ENCODE measurements at regions not wholly inside any gene's neighbourhood (a gene's known extent, or its start where the extent isn't known, plus 50 kb on each side); places are given as distances from the start of the nearest gene placed in this dataset.

DNA sequence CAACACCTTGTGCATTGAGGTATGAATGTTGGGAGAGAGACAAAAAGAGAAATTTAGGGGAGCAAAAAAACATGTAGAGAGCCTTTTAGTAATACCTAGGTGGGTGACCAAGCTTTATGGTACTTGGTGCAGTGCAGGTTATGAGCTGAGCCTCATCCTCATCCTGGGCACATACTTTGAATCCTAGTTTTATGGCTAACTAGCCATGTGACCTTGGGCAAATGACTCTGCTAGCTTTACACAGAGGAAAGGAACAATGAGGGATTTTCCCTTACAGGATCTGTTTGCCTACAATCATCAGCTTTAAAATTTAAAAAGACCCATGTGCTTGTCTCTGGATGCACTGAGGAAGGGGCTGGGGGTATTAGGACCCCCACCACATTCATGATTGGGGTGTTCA lies 187.8 kb upstream of the ISX start:
- H3K9me3 ChIP-seq, result no peaks in the 10 kb centered on the region
- no peaks in the 10 kb centered on the region for H3K27me3 ChIP-seq
- DNase-seq, result no peak
- H3K36me3 ChIP-seq (replicated peaks in 1 of 2; ENCODE audit: insufficient read depth in 1 of 2, low read depth in 2 of 2), result no peaks in the 10 kb centered on the region
- no peak overlapping the region for H3K4me3 ChIP-seq
- intact Hi-C loops (cut with DNase I), result no loop called here
- H3K4me1 ChIP-seq, result no peaks in the 10 kb centered on the region
- no peak overlapping the region for H3K27ac ChIP-seq
- no peak for ATAC-seq
- no peak for TF ChIP-seq POLR2A (IDR thresholded peaks at IDR 0.05)
- no peak for TF ChIP-seq CTCF (IDR thresholded peaks at IDR 0.05)

DNA sequence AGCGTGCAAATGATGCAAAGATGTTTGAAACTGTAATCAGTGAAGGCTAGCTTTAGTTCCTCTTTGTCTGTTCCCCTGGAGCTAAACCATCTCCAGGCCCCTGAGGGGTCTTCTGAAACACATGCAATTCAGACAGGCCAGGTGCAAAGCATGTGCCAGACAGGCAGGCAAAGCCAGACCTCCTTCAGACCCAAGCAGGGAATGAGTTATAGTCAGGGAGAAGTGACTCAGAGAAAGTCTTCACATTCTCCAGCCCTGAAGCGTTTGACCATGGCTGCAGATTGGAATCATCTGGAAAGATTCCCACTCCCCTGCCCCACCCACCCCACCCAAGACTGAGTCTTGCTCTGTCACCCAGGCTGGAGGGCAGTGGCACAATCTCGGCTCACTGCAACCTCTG lies 187.0 kb upstream of the ISX start:
- no peak for DNase-seq
- ATAC-seq, result no peak
- no peak overlapping the region for H3K4me3 ChIP-seq
- WGBS, 2 donors, result 71 to 73% methylated on average over 2 to 3 of the region's 3 CpGs
- no peaks in the 10 kb centered on the region for H3K4me1 ChIP-seq
- no peaks in the 10 kb centered on the region for H3K9me3 ChIP-seq
- no peaks in the 10 kb centered on the region for H3K27me3 ChIP-seq
- no peaks in the 10 kb centered on the region for H3K36me3 ChIP-seq (replicated peaks in 1 of 2; ENCODE audit: insufficient read depth in 1 of 2, low read depth in 2 of 2)
- TF ChIP-seq CTCF (IDR thresholded peaks at IDR 0.05) (no peak), POLR2A (IDR thresholded peaks at IDR 0.05) (no peak)
- intact Hi-C loops (cut with DNase I), result no loop called here
- H3K27ac ChIP-seq, result no peak overlapping the region

DNA sequence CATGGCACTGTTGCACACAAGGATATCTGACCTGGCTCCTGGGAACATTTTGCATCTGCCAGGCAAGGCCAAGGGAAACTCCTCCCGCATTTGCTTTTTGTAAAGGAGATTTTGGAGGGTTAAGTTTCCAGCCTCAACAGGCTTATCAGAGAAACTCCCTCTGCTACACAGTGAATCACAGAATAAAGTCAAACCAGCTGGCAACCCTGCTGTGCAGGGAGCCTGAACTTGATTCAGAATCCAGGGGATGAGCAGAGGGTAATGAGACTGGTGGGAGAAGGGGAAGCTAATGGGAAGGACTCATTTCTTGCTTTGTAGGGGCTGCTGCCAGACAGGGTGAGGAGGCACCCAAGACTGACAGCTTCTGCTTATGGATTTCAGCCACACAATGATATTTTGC lies 185.3 kb upstream of the ISX start:
- Histone ChIP-seq H3K4me1 (no peaks in the 10 kb centered on the region), H3K27me3 (no peaks in the 10 kb centered on the region), H3K27ac (no peak overlapping the region), H3K9me3 (no peaks in the 10 kb centered on the region), H3K36me3 (replicated peaks in 1 of 2; ENCODE audit: insufficient read depth in 1 of 2, low read depth in 2 of 2) (no peaks in the 10 kb centered on the region), H3K4me3 (no peak overlapping the region)
- ATAC-seq (no peak), DNase-seq (no peak)
- 50 to 82% methylated on average over 1 of the region's 1 CpG for WGBS, 2 donors
- intact Hi-C loops (cut with DNase I), result no loop called here
- TF ChIP-seq POLR2A (IDR thresholded peaks at IDR 0.05) (no peak), CTCF (IDR thresholded peaks at IDR 0.05) (no peak)

- 66 to 78% methylated on average over 2 of the region's 2 CpGs for WGBS, 2 donors
- TF ChIP-seq CTCF (IDR thresholded peaks at IDR 0.05) (no peak), POLR2A (IDR thresholded peaks at IDR 0.05) (no peak)
- Histone ChIP-seq H3K9me3 (no peaks in the 10 kb centered on the region), H3K27ac (no peak overlapping the region), H3K27me3 (no peaks in the 10 kb centered on the region), H3K4me3 (no peak overlapping the region), H3K4me1 (no peaks in the 10 kb centered on the region), H3K36me3 (replicated peaks in 1 of 2; ENCODE audit: insufficient read depth in 1 of 2, low read depth in 2 of 2) (no peaks in the 10 kb centered on the region)
- DNase-seq, result no peak
- intact Hi-C loops (cut with DNase I), result no loop called here
- no peak for ATAC-seq
Observed at GRCh38 chr22:34881453-34881852, 184.5 kb upstream of the ISX start.

DNA sequence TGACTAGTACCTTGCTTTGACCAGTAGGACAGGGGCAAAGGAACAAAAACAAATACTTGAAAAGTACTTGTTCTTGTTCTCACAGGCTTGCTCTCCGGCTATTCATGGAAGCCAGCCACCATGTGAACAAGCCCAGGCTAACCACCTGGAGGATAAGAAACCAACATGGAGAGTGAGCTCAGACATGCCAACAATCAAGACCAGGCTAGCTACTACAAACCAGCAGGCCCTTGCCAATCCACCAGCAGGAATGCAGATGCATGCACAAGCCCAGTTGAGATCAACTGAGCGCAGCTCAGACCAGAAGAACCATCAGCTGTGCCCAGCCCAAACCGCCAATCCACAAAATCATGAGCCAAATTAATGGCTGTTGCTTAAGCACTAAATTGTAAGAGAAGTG lies 180.1 kb upstream of the ISX start:
- Histone ChIP-seq H3K27me3 (no peaks in the 10 kb centered on the region), H3K9me3 (peaks cover 0 to 9% (median 0%) of the 10 kb centered on the region in 3 donors), H3K27ac (no peak overlapping the region), H3K36me3 (replicated peaks in 1 of 2; ENCODE audit: insufficient read depth in 1 of 2, low read depth in 2 of 2) (no peaks in the 10 kb centered on the region), H3K4me3 (no peak overlapping the region), H3K4me1 (no peaks in the 10 kb centered on the region)
- TF ChIP-seq POLR2A (IDR thresholded peaks at IDR 0.05) (no peak), CTCF (IDR thresholded peaks at IDR 0.05) (no peak)
- ATAC-seq (no peak), DNase-seq (no peak)
- intact Hi-C loops (cut with DNase I), result no loop called here
- 70 to 93% methylated on average over 2 to 3 of the region's 3 CpGs for WGBS, 2 donors

All from body of pancreas (tissue), 4 donors.